ENCODE measurements at regions not wholly inside any gene's neighbourhood (a gene's known extent, or its start where the extent isn't known, plus 50 kb on each side); places are given as distances from the start of the nearest gene placed in this dataset.

DNA sequence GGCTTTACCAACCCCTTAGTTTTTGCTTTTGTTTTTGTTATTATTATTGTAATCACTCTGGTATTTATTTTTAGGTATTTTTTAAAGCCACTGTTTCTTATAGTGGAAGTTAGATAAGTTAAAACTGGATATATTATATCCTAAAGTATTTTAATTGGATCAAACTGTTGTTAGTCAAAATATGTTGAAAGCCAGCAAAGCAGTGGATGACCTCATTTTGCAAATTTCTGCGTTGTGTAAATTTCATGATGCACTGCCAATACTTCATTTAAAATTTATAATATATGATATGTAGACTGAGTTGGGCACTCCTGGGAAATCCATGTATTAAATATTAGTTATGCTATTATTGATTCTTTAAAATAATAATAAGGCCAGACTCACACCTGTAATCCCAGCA, 661.7 kb upstream of the NRXN1 start:
- TF ChIP-seq CTCF (IDR thresholded peaks at IDR 0.05) (no peak), POLR2A (IDR thresholded peaks at IDR 0.05) (no peak)
